Hepatocyte (in vitro differentiated cells): ENCODE measurements at regions not wholly inside any gene's neighbourhood (a gene's known extent, or its start where the extent isn't known, plus 50 kb on each side); places are given as distances from the start of the nearest gene placed in this dataset.

Source experiments
- DNase-seq: peaks from one replicate; pipeline ENCODE4 v3.0.0-alpha.2; 2016; ENCODE audit warnings: low spot score
- H2AFZ ChIP-seq: fragments of 200-600 bp; sonication (generic); 2 replicates; pipeline ENCODE4 v1.6.0; 2016; ENCODE audit warnings: antibody characterized with exemption, mild to moderate bottlenecking
- H3K27ac ChIP-seq: fragments of 200-600 bp; sonication (generic); 2 replicates; pipeline ENCODE4 v1.5.1; 2016; ENCODE audit warnings: mild to moderate bottlenecking
- H3K27me3 ChIP-seq: fragments of 200-600 bp; sonication (generic); 2 replicates; pipeline ENCODE4 v1.6.1; 2016
- H3K36me3 ChIP-seq: fragments of 200-600 bp; sonication (generic); replicated peaks from 2 replicates; pipeline ENCODE4 v1.5.1; 2016; ENCODE audit warnings: low read depth; ENCODE audit not compliant: insufficient read depth
- H3K4me1 ChIP-seq: fragments of 200-600 bp; sonication (generic); 2 replicates; pipeline ENCODE4 v1.5.1; 2016; ENCODE audit warnings: mild to moderate bottlenecking, moderate library complexity; ENCODE audit not compliant: insufficient read depth
- H3K4me2 ChIP-seq: fragments of 200-600 bp; sonication (generic); 2 replicates; pipeline ENCODE4 v1.6.0; 2016
- H3K4me3 ChIP-seq: fragments of 200-600 bp; sonication (generic); 2 replicates; pipeline ENCODE4 v1.5.1; 2016; ENCODE audit warnings: mild to moderate bottlenecking
- H3K79me2 ChIP-seq: fragments of 200-600 bp; sonication (generic); 2 replicates; pipeline ENCODE4 v1.6.0; 2017; ENCODE audit warnings: mild to moderate bottlenecking
- H3K9me2 ChIP-seq: fragments of 200-600 bp; sonication (generic); replicated peaks from 2 replicates; pipeline ENCODE4 v1.6.0; 2017; ENCODE audit warnings: mild to moderate bottlenecking; ENCODE audit not compliant: insufficient read depth
- H3K9me3 ChIP-seq: fragments of 200-600 bp; sonication (generic); 2 replicates; pipeline ENCODE4 v1.5.1; 2016; ENCODE audit warnings: low read depth, mild to moderate bottlenecking
- H4K20me1 ChIP-seq: fragments of 200-600 bp; sonication (generic); 2 replicates; pipeline ENCODE4 v1.6.0; 2016; ENCODE audit warnings: mild to moderate bottlenecking; ENCODE audit not compliant: insufficient read depth, poor library complexity, severe bottlenecking
- CTCF ChIP-seq: fragments of 200-600 bp; sonication (generic); IDR thresholded peaks from 2 replicates; pipeline ENCODE4 v1.5.1; 2016; ENCODE audit warnings: antibody characterized with exemption, mild to moderate bottlenecking; ENCODE audit not compliant: poor library complexity
- EZH2 ChIP-seq: fragments of 200-600 bp; sonication (generic); IDR thresholded peaks from 2 replicates; pipeline ENCODE4 v1.6.1; 2016; ENCODE audit warnings: antibody characterized with exemption, mild to moderate bottlenecking, borderline replicate concordance
- EZH2phosphoT487 ChIP-seq: fragments of 200-600 bp; sonication (generic); IDR thresholded peaks from one replicate; pipeline ENCODE4 v1.6.1; 2018; ENCODE audit warnings: antibody characterized with exemption, mild to moderate bottlenecking, low read depth, moderate library complexity; ENCODE audit not compliant: unreplicated experiment, severe bottlenecking
- WGBS: methylation state at CpG from one replicate; pipeline ENCODE4 v1.1.6; 2016; ENCODE audit warnings: low lambda C conversion rate; ENCODE audit errors: missing lambda C conversion rate; 5-methylcytosine and 5-hydroxymethylcytosine counted together

DNA sequence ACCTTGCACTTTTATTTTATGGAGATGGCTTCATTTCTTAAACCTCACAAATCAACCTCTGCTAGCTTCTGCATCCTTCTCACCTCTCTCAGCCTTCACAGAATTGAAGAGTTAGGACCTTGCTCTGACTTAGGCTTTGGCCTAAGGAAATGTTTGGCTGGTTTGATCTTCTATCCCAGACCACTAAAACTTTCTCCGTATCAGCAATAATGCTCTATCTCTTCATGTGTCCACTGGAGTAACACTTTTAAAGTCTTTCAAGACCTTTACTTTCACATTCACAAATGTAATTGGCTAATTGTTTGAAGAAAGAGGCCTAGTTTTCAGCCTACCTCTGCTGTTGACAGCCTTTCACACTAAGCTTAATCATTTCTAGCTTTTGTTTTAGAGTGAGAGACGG is 212.9 kb downstream of the TTLL2 start:
- no peak overlapping the region for H3K4me3 ChIP-seq
- no peaks in the 10 kb centered on the region for H3K9me2 ChIP-seq
- no peak for TF ChIP-seq EZH2phosphoT487
- no peak for TF ChIP-seq CTCF
- TF ChIP-seq EZH2, result no peak
- H3K9me3 ChIP-seq, result no peaks in the 10 kb centered on the region
- no peaks in the 10 kb centered on the region for H3K4me1 ChIP-seq
- H3K36me3 ChIP-seq, result no peaks in the 10 kb centered on the region
- no peaks in the 10 kb centered on the region for H3K27me3 ChIP-seq
- H4K20me1 ChIP-seq, result no peaks in the 10 kb centered on the region
- no peak overlapping the region for H3K27ac ChIP-seq
- H3K4me2 ChIP-seq, result no peak overlapping the region
- no peak overlapping the region for H2AFZ ChIP-seq
- 76% methylated on average over 2 of the region's 2 CpGs for WGBS
- no peak for DNase-seq
- no peaks in the 10 kb centered on the region for H3K79me2 ChIP-seq

- no peak for DNase-seq
- Histone ChIP-seq H3K27ac (no peak overlapping the region), H2AFZ (no peak overlapping the region), H3K4me1 (peaks cover 5% of the 10 kb centered on the region), H3K79me2 (no peaks in the 10 kb centered on the region), H4K20me1 (no peaks in the 10 kb centered on the region), H3K4me2 (no peak overlapping the region), H3K36me3 (no peaks in the 10 kb centered on the region), H3K4me3 (no peak overlapping the region), H3K9me2 (no peaks in the 10 kb centered on the region), H3K27me3 (no peaks in the 10 kb centered on the region), H3K9me3 (no peaks in the 10 kb centered on the region)
- WGBS, result 73% methylated on average over 4 of the region's 4 CpGs
- TF ChIP-seq EZH2, result no peak
- TF ChIP-seq CTCF, result no peak
- TF ChIP-seq EZH2phosphoT487, result no peak
Measured at GRCh38 chr6:167538746-167539145, 213.9 kb downstream of the TTLL2 start.

DNA sequence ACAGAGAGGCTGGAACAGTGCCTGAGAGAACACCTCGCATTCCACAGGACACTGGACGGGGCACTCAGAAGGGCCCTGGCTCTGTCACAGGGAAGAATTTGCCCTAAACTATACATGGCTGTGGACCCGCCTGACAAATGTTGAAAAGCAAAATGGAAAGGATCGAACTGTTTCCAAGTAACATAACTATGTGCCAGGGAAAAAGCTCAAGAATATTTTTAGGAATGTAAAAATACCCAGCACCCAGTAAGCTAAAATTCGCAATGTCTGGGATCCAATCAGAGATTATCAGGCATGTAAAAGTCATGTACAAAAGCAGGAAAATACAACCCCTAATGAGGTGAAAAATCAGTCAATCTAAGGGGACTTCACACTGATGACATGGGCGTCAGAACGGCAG is 215.9 kb downstream of the TTLL2 start:
- H3K4me3 ChIP-seq, result no peak overlapping the region
- H3K9me3 ChIP-seq, result no peaks in the 10 kb centered on the region
- H3K4me1 ChIP-seq, result peaks cover 8% of the 10 kb centered on the region
- no peak overlapping the region for H2AFZ ChIP-seq
- WGBS, result 96% methylated on average over 7 of the region's 7 CpGs
- no peak overlapping the region for H3K4me2 ChIP-seq
- no peaks in the 10 kb centered on the region for H4K20me1 ChIP-seq
- no peaks in the 10 kb centered on the region for H3K9me2 ChIP-seq
- DNase-seq, result no peak
- no peaks in the 10 kb centered on the region for H3K79me2 ChIP-seq
- H3K27me3 ChIP-seq, result no peaks in the 10 kb centered on the region
- no peak for TF ChIP-seq CTCF
- no peak for TF ChIP-seq EZH2
- TF ChIP-seq EZH2phosphoT487, result no peak
- no peak overlapping the region for H3K27ac ChIP-seq
- H3K36me3 ChIP-seq, result no peaks in the 10 kb centered on the region

DNA sequence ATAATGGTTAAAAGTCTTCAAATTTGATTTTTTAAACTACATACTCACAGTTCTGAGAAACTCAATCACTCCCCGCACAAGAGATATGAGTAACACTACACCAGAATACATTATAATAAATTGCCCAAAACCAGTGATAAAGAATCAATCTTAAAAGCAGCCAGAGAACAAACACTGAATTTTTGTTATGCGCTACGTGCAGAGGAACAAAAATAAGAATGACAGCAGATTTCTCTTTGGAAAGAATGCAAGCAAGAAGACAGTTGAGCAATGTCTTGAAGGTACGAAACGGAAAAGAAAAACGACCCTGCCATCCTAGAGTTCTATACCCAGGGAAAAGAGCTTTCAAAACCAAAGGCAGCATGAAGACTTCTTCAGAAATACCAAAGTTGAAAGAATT is 216.7 kb downstream of the TTLL2 start:
- no peaks in the 10 kb centered on the region for H4K20me1 ChIP-seq
- DNase-seq, result no peak

More for the DNA sequence above, 216.7 kb downstream of the TTLL2 start:
- whole genome bisulfite sequencing, result 93% methylated on average over 6 of the region's 6 CpGs
- peaks cover 8% of the 10 kb centered on the region for H3K4me1 ChIP-seq
- H3K4me3 ChIP-seq, result no peak overlapping the region
- H3K79me2 ChIP-seq, result no peaks in the 10 kb centered on the region
- H3K4me2 ChIP-seq, result no peak overlapping the region
- H3K36me3 ChIP-seq, result no peaks in the 10 kb centered on the region
- no peaks in the 10 kb centered on the region for H3K27me3 ChIP-seq
- H3K27ac ChIP-seq, result no peak overlapping the region
- H2AFZ ChIP-seq, result no peak overlapping the region
- no peaks in the 10 kb centered on the region for H3K9me3 ChIP-seq
- no peaks in the 10 kb centered on the region for H3K9me2 ChIP-seq
- no peak for TF ChIP-seq EZH2phosphoT487
- no peak for TF ChIP-seq EZH2
- TF ChIP-seq CTCF, result no peak
